HEK293T (cell line): ENCODE measurements at regions not wholly inside any gene's neighbourhood (a gene's known extent, or its start where the extent isn't known, plus 50 kb on each side); places are given as distances from the start of the nearest gene placed in this dataset.

Experiments used
- CTCF ChIA-PET: fragments of 350-600 bp; formaldehyde crosslinking; extraction: SDS; loops from one replicate; lab custom pipeline; 2021; ENCODE audit warnings: antibody characterized with exemption, inconsistent platforms; lab: Yijun Ruan, JAX
- POLR2A ChIA-PET: fragments of 350-600 bp; formaldehyde crosslinking; extraction: SDS; loops from one replicate; lab custom pipeline; 2020; ENCODE audit warnings: antibody characterized with exemption, inconsistent platforms; lab: Yijun Ruan, JAX
- DNase-seq: peaks from one replicate; pipeline ENCODE4 v3.0.0; 2012; ENCODE audit warnings: mixed read lengths; ENCODE audit errors: extremely low spot score
- ARNT ChIP-seq: fragments of 450-650 bp; IDR thresholded peaks from 2 replicates; pipeline ENCODE4 v1.6.1; 2017; ENCODE audit warnings: mild to moderate bottlenecking
- BHLHE40 ChIP-seq: fragments of 450-650 bp; IDR thresholded peaks from 2 replicates; pipeline ENCODE4 v1.6.1; 2016; ENCODE audit warnings: mild to moderate bottlenecking, moderate library complexity, borderline replicate concordance
- CTBP1 ChIP-seq: fragments of 450-650 bp; IDR thresholded peaks from 2 replicates; pipeline ENCODE4 v1.6.1; 2016; ENCODE audit warnings: borderline replicate concordance
- ELF4 ChIP-seq: fragments of 450-650 bp; IDR thresholded peaks from 2 replicates; pipeline ENCODE4 v1.6.1; 2017; ENCODE audit warnings: antibody characterized with exemption
- FOXA1 ChIP-seq: fragments of 450-650 bp; IDR thresholded peaks from 2 replicates; pipeline ENCODE4 v1.6.1; 2016; ENCODE audit warnings: mild to moderate bottlenecking
- FOXK2 ChIP-seq: fragments of 450-650 bp; IDR thresholded peaks from 2 replicates; pipeline ENCODE4 v1.6.1; 2016; ENCODE audit warnings: mild to moderate bottlenecking
- FOXM1 ChIP-seq: fragments of 450-650 bp; IDR thresholded peaks from 2 replicates; pipeline ENCODE4 v1.6.1; 2017; ENCODE audit warnings: mild to moderate bottlenecking, borderline replicate concordance
- HDGF ChIP-seq: fragments of 450-650 bp; IDR thresholded peaks from 2 replicates; pipeline ENCODE4 v1.6.1; 2017; ENCODE audit warnings: antibody characterized with exemption, borderline replicate concordance
- L3MBTL2 ChIP-seq: fragments of 450-650 bp; conservative IDR thresholded peaks from 2 replicates; pipeline ENCODE4 v1.6.1; 2016; ENCODE audit warnings: mild to moderate bottlenecking
- LEF1 ChIP-seq: fragments of 450-650 bp; IDR thresholded peaks from 2 replicates; pipeline ENCODE4 v1.6.1; 2017; ENCODE audit warnings: mild to moderate bottlenecking, borderline replicate concordance
- NFRKB ChIP-seq: fragments of 450-650 bp; IDR thresholded peaks from 2 replicates; pipeline ENCODE4 v1.6.1; 2016; ENCODE audit warnings: mild to moderate bottlenecking, moderate library complexity
- SP1 ChIP-seq: fragments of 450-650 bp; IDR thresholded peaks from 2 replicates; pipeline ENCODE4 v1.6.1; 2017
- SUZ12 ChIP-seq: fragments of 450-650 bp; IDR thresholded peaks from 2 replicates; pipeline ENCODE4 v1.6.1; 2016; ENCODE audit warnings: mild to moderate bottlenecking
- TARDBP ChIP-seq: fragments of 450-650 bp; IDR thresholded peaks from 2 replicates; pipeline ENCODE4 v1.6.1; 2016
- ZNF384 ChIP-seq: fragments of 450-650 bp; IDR thresholded peaks from 2 replicates; pipeline ENCODE4 v1.6.1; 2016
- TF ChIP-seq, protein P1 (sequence below): fragments of 450-650 bp; IDR thresholded peaks from 2 replicates; pipeline ENCODE4 v1.6.1; 2016

DNA sequence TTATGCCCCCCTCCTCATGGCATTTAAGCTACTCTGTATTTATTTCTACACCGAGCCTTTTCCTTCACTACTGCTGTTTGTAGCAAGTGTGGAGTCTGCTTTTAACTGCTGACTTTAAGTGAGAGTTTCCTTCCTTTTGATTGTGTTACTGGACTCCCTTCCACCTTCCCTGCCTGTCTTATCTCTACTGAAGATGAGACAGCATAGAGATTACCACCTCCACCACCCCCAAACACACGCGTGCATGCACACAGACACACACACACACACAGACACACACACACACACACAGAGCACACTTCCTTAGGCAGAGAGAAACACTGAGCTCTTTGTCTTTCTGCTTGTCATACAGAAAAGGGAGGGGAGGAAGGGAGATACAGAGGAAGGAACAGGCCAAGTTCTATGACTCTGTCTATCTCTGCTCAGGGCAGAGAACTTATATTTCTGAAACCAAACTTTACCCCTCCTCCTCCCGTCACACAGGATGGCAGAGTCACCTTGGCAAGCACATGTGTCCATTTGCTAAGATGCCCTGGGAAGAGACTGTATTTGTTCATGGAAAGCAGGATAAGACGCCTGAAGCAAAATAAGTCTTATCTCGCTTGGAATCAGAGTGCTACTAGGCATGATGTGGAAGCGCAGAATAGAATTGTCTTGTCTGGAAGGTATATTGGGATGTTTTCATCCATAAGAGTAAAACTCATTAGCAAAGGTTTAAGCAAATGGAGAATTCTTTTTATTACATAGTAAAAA lies 81.8 kb upstream of the CAV2 start:
- ChIA-PET POLR2A (interaction anchor here (0.5 kb wide), 2 partner anchors 8 to 171 kb away, joined by 3 read pairs; no protein-coding TSS in a partner anchor), CTCF (interaction anchor here (0.7 kb wide), 1 partner anchor 108 kb away, joined by 3 read pairs; no protein-coding TSS in a partner anchor)
- DNase-seq: no peak
- no peak for TF ChIP-seq FOXK2
- TF ChIP-seq LEF1: no peak
- TF ChIP-seq CTBP1: no peak
- no peak for TF ChIP-seq ELF4
- TF ChIP-seq BHLHE40: no peak
- TF ChIP-seq L3MBTL2: no peak
- TF ChIP-seq FOXA1: no peak
- TF ChIP-seq, protein P1, sequence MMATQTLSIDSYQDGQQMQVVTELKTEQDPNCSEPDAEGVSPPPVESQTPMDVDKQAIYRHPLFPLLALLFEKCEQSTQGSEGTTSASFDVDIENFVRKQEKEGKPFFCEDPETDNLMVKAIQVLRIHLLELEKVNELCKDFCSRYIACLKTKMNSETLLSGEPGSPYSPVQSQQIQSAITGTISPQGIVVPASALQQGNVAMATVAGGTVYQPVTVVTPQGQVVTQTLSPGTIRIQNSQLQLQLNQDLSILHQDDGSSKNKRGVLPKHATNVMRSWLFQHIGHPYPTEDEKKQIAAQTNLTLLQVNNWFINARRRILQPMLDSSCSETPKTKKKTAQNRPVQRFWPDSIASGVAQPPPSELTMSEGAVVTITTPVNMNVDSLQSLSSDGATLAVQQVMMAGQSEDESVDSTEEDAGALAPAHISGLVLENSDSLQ: no peak
- no peak for TF ChIP-seq ARNT
- TF ChIP-seq SUZ12: no peak
- no peak for TF ChIP-seq NFRKB
- no peak for TF ChIP-seq TARDBP
- TF ChIP-seq HDGF: no peak
- TF ChIP-seq SP1: no peak
- TF ChIP-seq FOXM1: no peak

GRCh38 chr7:116418524-116418923 lies 81.0 kb upstream of the CAV2 start:
- TF ChIP-seq SUZ12 (no peak), SP1 (no peak), HDGF (no peak), ARNT (no peak), ELF4 (no peak), TARDBP (no peak), FOXK2 (no peak), CTBP1 (no peak), NFRKB (no peak), FOXM1 (no peak), ZNF384 (no peak), FOXA1 (no peak), BHLHE40 (no peak), L3MBTL2 (no peak), LEF1 (no peak)
- TF ChIP-seq, protein P1: no peak
- POLR2A ChIA-PET: no interaction called here
- no peak for DNase-seq
- CTCF ChIA-PET: no interaction called here

DNA sequence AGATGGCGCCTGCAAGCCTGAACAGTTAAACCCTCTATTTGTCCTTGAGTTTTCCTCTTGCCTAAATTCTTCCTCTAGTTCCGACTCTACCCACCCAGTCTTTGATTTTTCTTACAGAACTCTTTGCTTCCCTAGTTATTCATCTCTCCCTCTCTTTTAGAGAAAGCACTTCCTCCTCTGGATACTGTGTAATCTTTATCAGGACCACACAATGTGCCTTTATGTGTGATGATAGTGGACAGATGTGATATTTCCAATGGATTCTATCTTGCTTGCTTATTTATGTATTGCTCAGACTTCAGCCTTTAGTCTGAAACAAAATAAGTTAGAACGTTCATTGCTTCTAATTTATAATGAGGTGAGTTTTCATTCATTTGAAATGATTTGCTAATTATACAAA lies 79.5 kb upstream of the CAV2 start:
- no peak for DNase-seq
- CTCF ChIA-PET: no interaction called here
- POLR2A ChIA-PET: no interaction called here
- TF ChIP-seq LEF1 (no peak), SP1 (no peak)

DNA sequence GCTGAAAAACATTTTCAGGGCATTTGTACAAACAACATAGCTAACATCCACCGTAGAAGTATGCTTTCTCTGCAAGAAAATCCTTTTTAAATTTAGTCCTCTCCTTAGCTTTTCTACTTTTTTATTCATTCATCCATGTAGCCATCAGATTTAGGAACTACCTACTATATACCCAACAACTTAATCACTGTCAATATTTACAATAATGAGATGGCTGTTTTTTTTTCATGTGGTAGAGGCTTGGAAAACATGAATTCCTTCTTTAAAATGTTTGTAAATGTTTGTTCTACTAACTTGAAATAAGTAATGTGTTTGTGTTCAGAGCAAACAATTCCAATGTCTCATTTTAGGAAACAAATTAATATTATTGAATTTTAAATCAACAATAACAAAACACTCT lies 78.2 kb upstream of the CAV2 start:
- POLR2A ChIA-PET: no interaction called here
- CTCF ChIA-PET: no interaction called here
- DNase-seq: no peak
- no peak for TF ChIP-seq CTBP1
- TF ChIP-seq ARNT: no peak
- no peak for TF ChIP-seq SUZ12
- no peak for TF ChIP-seq L3MBTL2
- no peak for TF ChIP-seq LEF1
- no peak for TF ChIP-seq NFRKB
- TF ChIP-seq ELF4: no peak
- TF ChIP-seq FOXA1: no peak
- no peak for TF ChIP-seq BHLHE40
- TF ChIP-seq TARDBP: no peak
- no peak for TF ChIP-seq ZNF384
- no peak for TF ChIP-seq FOXM1
- no peak for TF ChIP-seq SP1
- TF ChIP-seq, protein P1: no peak
- TF ChIP-seq HDGF: no peak
- TF ChIP-seq FOXK2: no peak

- ChIA-PET POLR2A (no interaction called here), CTCF (no interaction called here)
- DNase-seq: no peak
- no peak for TF ChIP-seq SP1
- no peak for TF ChIP-seq ARNT
- no peak for TF ChIP-seq TARDBP
- TF ChIP-seq LEF1: no peak
- no peak for TF ChIP-seq SUZ12
- TF ChIP-seq, protein P1: no peak
- no peak for TF ChIP-seq FOXM1
- TF ChIP-seq CTBP1: no peak
- TF ChIP-seq NFRKB: no peak
- no peak for TF ChIP-seq FOXA1
- no peak for TF ChIP-seq ZNF384
- TF ChIP-seq FOXK2: no peak
Observed at GRCh38 chr7:116422683-116423082, 76.9 kb upstream of the CAV2 start.
